ENCODE measurements at regions not wholly inside any gene's neighbourhood (a gene's known extent, or its start where the extent isn't known, plus 50 kb on each side); places are given as distances from the start of the nearest gene placed in this dataset.
A peak's percentile ranks its signal among the peaks of the same experiment; 100 is the strongest.

DNA sequence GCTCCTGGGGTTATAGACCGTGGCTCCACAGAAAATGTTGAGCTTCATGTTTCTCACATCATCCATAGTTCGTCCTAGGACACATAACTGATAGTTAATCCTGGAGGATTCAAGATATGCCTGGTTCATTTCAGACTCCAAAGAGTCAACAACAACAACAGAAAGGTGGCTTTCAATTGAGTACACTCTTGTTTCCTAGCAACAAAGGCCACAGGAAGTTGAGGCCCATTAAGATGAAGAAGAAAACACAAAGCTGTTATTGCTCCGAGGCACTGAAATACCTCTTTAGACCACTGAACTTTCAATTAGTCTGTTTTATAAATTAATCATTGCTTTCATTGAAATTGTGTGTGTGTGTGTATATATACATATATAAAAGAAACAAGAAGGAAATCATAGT is 154.5 kb downstream of the YIPF5 start:
- TF ChIP-seq, protein P1, sequence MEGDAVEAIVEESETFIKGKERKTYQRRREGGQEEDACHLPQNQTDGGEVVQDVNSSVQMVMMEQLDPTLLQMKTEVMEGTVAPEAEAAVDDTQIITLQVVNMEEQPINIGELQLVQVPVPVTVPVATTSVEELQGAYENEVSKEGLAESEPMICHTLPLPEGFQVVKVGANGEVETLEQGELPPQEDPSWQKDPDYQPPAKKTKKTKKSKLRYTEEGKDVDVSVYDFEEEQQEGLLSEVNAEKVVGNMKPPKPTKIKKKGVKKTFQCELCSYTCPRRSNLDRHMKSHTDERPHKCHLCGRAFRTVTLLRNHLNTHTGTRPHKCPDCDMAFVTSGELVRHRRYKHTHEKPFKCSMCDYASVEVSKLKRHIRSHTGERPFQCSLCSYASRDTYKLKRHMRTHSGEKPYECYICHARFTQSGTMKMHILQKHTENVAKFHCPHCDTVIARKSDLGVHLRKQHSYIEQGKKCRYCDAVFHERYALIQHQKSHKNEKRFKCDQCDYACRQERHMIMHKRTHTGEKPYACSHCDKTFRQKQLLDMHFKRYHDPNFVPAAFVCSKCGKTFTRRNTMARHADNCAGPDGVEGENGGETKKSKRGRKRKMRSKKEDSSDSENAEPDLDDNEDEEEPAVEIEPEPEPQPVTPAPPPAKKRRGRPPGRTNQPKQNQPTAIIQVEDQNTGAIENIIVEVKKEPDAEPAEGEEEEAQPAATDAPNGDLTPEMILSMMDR (IDR thresholded peaks at IDR 0.05; ENCODE audit: poor library complexity, severe bottlenecking), result no peak
- TF ChIP-seq RAD21 (conservative IDR thresholded peaks at IDR 0.05) (no peak), EZH2 (IDR thresholded peaks at IDR 0.05; ENCODE audit: borderline replicate concordance, insufficient read depth, low read length, poor library complexity, severe bottlenecking) (no peak), POLR2AphosphoS5 (IDR thresholded peaks at IDR 0.05) (peak; percentile 11), MXI1 (conservative IDR thresholded peaks at IDR 0.05; ENCODE audit: poor library complexity, severe bottlenecking) (no peak), TAF1 (IDR thresholded peaks at IDR 0.05; ENCODE audit: low read depth) (no peak), SMC3 (conservative IDR thresholded peaks at IDR 0.05; ENCODE audit: poor library complexity) (no peak), EP300 (conservative IDR thresholded peaks at IDR 0.05; ENCODE audit: poor library complexity, severe bottlenecking) (no peak)
- TF ChIP-seq, protein P2, sequence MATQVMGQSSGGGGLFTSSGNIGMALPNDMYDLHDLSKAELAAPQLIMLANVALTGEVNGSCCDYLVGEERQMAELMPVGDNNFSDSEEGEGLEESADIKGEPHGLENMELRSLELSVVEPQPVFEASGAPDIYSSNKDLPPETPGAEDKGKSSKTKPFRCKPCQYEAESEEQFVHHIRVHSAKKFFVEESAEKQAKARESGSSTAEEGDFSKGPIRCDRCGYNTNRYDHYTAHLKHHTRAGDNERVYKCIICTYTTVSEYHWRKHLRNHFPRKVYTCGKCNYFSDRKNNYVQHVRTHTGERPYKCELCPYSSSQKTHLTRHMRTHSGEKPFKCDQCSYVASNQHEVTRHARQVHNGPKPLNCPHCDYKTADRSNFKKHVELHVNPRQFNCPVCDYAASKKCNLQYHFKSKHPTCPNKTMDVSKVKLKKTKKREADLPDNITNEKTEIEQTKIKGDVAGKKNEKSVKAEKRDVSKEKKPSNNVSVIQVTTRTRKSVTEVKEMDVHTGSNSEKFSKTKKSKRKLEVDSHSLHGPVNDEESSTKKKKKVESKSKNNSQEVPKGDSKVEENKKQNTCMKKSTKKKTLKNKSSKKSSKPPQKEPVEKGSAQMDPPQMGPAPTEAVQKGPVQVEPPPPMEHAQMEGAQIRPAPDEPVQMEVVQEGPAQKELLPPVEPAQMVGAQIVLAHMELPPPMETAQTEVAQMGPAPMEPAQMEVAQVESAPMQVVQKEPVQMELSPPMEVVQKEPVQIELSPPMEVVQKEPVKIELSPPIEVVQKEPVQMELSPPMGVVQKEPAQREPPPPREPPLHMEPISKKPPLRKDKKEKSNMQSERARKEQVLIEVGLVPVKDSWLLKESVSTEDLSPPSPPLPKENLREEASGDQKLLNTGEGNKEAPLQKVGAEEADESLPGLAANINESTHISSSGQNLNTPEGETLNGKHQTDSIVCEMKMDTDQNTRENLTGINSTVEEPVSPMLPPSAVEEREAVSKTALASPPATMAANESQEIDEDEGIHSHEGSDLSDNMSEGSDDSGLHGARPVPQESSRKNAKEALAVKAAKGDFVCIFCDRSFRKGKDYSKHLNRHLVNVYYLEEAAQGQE (IDR thresholded peaks at IDR 0.05; ENCODE audit: borderline replicate concordance), result no peak

All from neural cell (in vitro differentiated cells).